ENCODE measurements at regions not wholly inside any gene's neighbourhood (a gene's known extent, or its start where the extent isn't known, plus 50 kb on each side); places are given as distances from the start of the nearest gene placed in this dataset.

DNA sequence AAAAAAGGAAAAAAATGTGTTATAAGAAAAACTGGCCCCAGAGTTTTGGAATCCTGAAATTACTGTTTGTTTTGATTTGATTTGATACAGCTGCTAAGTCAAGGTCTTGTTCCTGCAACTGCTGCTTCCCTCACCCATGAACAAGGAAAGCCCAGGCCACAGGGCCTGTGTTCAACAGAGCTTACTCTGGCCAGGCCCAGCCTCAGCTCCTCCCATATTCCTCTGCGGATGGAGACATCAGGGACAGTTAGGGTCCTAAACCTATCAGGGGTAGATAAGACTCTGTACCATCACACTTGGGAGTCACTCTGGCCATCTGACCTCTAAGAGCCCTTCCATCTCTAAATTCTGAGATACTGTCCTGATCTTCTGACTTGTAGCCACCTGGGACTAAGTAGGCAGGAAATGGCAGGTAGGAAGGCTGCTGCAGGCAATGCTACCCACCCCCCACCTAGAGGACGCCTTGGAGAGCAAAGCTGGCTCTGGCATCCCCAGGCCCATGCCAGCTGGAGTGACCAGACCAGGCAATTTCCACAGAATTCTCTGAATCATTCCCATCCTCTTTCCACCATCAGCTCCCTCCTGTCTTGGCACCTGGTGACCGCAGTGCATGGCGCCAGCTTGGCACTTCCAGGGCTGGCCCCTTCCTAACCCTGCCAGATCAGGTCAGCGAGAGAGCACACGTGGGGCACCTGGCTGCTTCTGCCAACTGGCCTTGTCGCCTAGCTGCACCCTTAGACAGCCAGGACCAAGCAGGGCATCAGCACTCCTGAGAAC lies 58.0 kb upstream of the TMEM33 start:
- WGBS, 2 donors, result 68 to 71% methylated on average over 3 to 5 of the region's 7 CpGs
- no peak overlapping the region for H3K4me3 ChIP-seq
- H3K4me1 ChIP-seq, result peaks cover 14 to 31% (median 15%) of the 10 kb centered on the region in 3 donors
- no peak overlapping the region for H3K27ac ChIP-seq
- H3K36me3 ChIP-seq, result no peaks in the 10 kb centered on the region
- H3K27me3 ChIP-seq, result peaks cover 26 to 100% (median 35%) of the 10 kb centered on the region in 4 donors
- intact Hi-C loops (cut with DNase I), result no loop called here
- no peaks in the 10 kb centered on the region for H3K9me3 ChIP-seq
- DNase-seq, result no peak
- TF ChIP-seq POLR2A (IDR thresholded peaks at IDR 0.05), result no peak
- TF ChIP-seq, protein P1, sequence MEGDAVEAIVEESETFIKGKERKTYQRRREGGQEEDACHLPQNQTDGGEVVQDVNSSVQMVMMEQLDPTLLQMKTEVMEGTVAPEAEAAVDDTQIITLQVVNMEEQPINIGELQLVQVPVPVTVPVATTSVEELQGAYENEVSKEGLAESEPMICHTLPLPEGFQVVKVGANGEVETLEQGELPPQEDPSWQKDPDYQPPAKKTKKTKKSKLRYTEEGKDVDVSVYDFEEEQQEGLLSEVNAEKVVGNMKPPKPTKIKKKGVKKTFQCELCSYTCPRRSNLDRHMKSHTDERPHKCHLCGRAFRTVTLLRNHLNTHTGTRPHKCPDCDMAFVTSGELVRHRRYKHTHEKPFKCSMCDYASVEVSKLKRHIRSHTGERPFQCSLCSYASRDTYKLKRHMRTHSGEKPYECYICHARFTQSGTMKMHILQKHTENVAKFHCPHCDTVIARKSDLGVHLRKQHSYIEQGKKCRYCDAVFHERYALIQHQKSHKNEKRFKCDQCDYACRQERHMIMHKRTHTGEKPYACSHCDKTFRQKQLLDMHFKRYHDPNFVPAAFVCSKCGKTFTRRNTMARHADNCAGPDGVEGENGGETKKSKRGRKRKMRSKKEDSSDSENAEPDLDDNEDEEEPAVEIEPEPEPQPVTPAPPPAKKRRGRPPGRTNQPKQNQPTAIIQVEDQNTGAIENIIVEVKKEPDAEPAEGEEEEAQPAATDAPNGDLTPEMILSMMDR (IDR thresholded peaks at IDR 0.05), result no peak

DNA sequence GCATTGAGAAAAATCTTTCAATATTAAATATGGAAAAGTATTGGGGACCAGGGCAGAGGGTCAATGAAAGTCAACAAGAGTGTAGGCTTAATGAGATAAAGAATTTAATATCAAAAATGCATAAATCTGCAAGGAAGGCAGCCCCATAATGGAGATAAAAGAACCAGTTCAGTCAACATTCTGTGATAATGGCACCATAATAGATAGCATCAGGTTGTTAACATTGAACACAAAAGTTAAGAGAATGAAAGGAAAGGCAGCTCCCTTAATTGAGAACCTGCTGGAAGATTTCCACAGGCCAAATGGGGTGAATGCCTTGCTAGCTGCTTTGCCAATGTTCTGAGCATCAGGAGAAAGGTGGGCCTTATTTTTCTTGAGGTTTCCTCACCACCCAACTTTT lies 60.4 kb upstream of the TMEM33 start:
- no peak for DNase-seq
- H3K27ac ChIP-seq, result no peak overlapping the region
- peaks cover 9 to 100% (median 19%) of the 10 kb centered on the region in 4 donors for H3K27me3 ChIP-seq
- intact Hi-C loops (cut with DNase I), result no loop called here
- no peaks in the 10 kb centered on the region for H3K9me3 ChIP-seq
- H3K4me3 ChIP-seq, result no peak overlapping the region
- TF ChIP-seq, protein P1 (IDR thresholded peaks at IDR 0.05), result no peak
- no peak for TF ChIP-seq POLR2A (IDR thresholded peaks at IDR 0.05)
- peaks cover 0 to 8% (median 0%) of the 10 kb centered on the region in 3 donors for H3K4me1 ChIP-seq
- no peaks in the 10 kb centered on the region for H3K36me3 ChIP-seq

DNA sequence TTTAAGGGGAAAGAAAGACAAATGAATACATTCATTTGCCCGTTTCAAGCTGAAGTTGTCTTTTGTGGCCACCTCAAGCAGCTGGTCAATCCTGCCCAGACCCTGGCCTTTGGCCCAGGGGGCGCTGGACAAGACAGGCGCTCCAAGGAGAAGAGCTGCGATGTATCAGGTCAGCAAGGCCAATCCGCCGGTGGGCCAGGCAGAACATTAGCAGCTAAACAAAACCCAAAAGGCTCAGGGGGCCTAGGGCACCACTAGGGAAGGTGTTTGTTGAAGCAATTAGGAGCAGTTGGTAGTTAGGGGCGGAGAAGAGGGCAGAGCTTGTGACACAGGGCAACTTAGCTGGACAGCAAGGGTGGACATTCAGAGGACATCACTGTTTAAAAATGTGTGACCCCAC lies 60.8 kb upstream of the TMEM33 start:
- Histone ChIP-seq H3K4me1 (peaks cover 0 to 7% (median 0%) of the 10 kb centered on the region in 3 donors), H3K27me3 (peaks cover 9 to 100% (median 18%) of the 10 kb centered on the region in 4 donors), H3K27ac (no peak overlapping the region), H3K36me3 (no peaks in the 10 kb centered on the region), H3K4me3 (no peak overlapping the region), H3K9me3 (no peaks in the 10 kb centered on the region)
- intact Hi-C loops (cut with DNase I), result no loop called here
- 53 to 87% methylated on average over 3 to 4 of the region's 7 CpGs for WGBS, 2 donors
- TF ChIP-seq, protein P1 (IDR thresholded peaks at IDR 0.05), result no peak
- no peak for TF ChIP-seq POLR2A (IDR thresholded peaks at IDR 0.05)
- DNase-seq, result no peak

DNA sequence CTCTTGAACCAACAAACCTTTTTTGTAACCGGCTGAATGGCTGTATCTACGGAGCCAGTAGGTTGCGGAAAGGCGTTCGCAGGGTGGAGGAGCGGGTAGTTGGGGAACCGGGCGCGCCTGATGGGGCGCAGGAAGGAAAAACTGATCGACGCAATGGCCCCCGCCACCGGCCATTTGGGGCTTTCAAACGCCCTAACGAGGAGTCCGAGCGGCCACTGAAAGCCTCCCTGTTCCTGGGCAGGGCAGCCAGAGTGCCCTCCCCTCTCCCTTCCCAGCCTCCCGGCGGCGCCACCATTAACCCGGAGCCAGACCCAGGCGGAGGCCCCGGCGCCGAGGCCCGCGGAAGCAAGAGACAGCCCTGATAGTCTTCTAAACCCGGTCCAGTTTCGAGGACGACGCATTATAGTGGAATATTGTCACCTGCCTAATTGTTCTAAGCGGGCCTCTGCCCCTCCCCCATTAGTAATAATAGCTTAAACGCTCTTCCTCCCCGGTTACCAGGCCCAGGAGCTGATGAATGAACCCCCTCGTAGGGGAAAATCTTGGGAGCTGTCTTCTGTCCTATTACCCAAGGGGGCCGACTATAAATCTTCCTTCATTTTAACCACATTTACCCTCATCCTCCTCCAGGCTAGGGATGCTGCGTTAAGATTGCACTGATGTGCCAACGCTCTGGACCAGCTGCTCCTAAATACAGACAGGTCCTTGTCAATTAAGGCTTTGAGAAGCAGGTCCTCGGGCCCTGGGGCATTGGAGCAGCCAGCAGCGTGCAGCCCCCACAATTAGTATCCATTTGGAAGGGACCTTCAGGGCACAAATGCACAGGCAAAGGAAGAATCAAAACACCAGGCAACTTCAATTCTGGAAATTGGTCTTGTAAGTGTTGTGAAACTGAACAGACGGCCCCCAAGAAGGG lies 61.6 kb upstream of the TMEM33 start:
- Histone ChIP-seq H3K9me3 (no peaks in the 10 kb centered on the region), H3K4me3 (no peak overlapping the region), H3K27me3 (peaks cover 9 to 100% (median 18%) of the 10 kb centered on the region in 4 donors), H3K27ac (no peak overlapping the region), H3K4me1 (peaks cover 0 to 7% (median 0%) of the 10 kb centered on the region in 3 donors), H3K36me3 (no peaks in the 10 kb centered on the region)
- intact Hi-C loops (cut with DNase I), result no loop called here
- WGBS, 2 donors, result 16 to 18% methylated on average over 25 to 40 of the region's 42 CpGs
- TF ChIP-seq, protein P1 (IDR thresholded peaks at IDR 0.05), result no peak
- TF ChIP-seq POLR2A (IDR thresholded peaks at IDR 0.05), result no peak
- DNase-seq, result no peak

DNA sequence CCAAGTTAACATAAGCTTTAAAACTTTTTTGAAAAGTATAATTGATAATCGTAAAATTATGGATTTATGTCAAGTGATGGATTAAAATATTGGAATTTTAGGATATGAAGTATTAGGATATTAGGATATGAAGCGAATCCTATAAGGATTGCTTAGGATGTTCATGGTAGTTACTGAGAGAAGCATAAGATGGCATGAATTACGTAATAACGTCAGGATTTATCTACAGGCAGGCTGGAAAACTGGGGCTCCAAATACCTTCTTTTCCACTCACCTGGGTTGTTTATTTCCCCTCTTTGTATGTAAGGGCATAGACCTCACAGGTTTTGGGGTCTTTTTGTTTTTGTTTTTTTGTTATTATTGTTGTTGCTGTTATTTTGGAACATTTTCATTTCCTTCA lies 65.2 kb upstream of the TMEM33 start:
- peaks cover 20 to 98% (median 26%) of the 10 kb centered on the region in 4 donors for H3K27me3 ChIP-seq
- peaks cover 0 to 29% (median 10%) of the 10 kb centered on the region in 3 donors for H3K4me1 ChIP-seq
- H3K27ac ChIP-seq, result no peak overlapping the region
- TF ChIP-seq, protein P1 (IDR thresholded peaks at IDR 0.05), result no peak
- TF ChIP-seq POLR2A (IDR thresholded peaks at IDR 0.05), result no peak
- intact Hi-C loops (cut with DNase I), result no loop called here
- no peak for DNase-seq
- no peaks in the 10 kb centered on the region for H3K36me3 ChIP-seq
- 69 to 79% methylated on average over 4 of the region's 4 CpGs for WGBS, 2 donors
- H3K9me3 ChIP-seq, result no peaks in the 10 kb centered on the region
- H3K4me3 ChIP-seq, result no peak overlapping the region

Data from esophagus squamous epithelium (tissue), 5 donors.